Thoracic aorta (tissue), 2 donors: ENCODE measurements at regions not wholly inside any gene's neighbourhood (a gene's known extent, or its start where the extent isn't known, plus 50 kb on each side); places are given as distances from the start of the nearest gene placed in this dataset.

Source experiments
- ATAC-seq: fragments of 150-250 bp; one replicate; pipeline ENCODE4 v1.8.0; 2017; ENCODE audit warnings: low read depth; ENCODE audit not compliant: insufficient number of reproducible peaks, low FRiP score
- DNase-seq: peaks from one replicate; pipeline ENCODE4 v3.0.0-alpha.2; 2020; ENCODE audit warnings: low spot score
- H3K27ac ChIP-seq, 2 donors: fragments of 200-600 bp; sonication (generic); 1 replicate in 1 of 2; 2 replicates in 1 of 2; pipeline ENCODE4 v1.5.1; 2016; ENCODE audit warnings: mild to moderate bottlenecking in 2 of 2, moderate library complexity in 2 of 2
- H3K27me3 ChIP-seq: fragments of 200-600 bp; sonication (generic); replicated peaks from 2 replicates; pipeline ENCODE4 v1.6.0; 2016; ENCODE audit warnings: mild to moderate bottlenecking; ENCODE audit not compliant: insufficient read depth
- H3K36me3 ChIP-seq: fragments of 200-600 bp; sonication (generic); one replicate; pipeline ENCODE4 v1.5.1; 2016
- H3K4me1 ChIP-seq, 2 donors: fragments of 200-600 bp; sonication (generic); 1 replicate in 1 of 2; 2 replicates in 1 of 2; pipeline versions ENCODE4 v1.5.1 to v1.6.0; 2016; ENCODE audit warnings: low read depth in 2 of 2, mild to moderate bottlenecking in 1 of 2; ENCODE audit not compliant: control insufficient read depth in 1 of 2
- H3K4me3 ChIP-seq: fragments of 200-600 bp; sonication (generic); 2 replicates; pipeline ENCODE4 v1.5.1; 2016; ENCODE audit warnings: mild to moderate bottlenecking
- H3K9me3 ChIP-seq: fragments of 200-600 bp; sonication (generic); 2 replicates; pipeline ENCODE4 v1.5.1; 2016
- CTCF ChIP-seq: fragments of 200-600 bp; sonication (generic); IDR thresholded peaks from one replicate; pipeline ENCODE4 v1.5.1; 2019; ENCODE audit warnings: antibody characterized with exemption

DNA sequence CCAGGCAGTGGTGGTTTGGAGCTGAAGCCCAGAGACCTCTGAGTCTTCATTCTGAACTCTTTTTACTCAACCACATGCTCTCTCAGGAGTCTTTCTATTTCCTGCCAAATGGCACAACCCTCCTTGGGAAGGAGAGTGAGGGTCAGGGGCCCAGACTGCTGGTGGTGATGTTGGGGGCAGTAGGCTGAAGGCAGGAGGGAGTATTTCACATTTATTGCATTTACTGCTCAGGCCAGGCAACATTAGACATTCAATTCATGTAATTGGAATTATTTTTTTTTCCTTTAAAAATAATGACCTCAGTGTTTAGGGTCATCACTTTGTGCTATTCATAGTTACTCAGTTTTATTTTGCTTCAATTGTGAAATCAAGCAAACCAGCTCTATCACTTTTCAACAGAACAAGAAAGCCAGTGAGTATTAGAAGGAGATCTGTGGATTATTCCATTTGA lies 311.3 kb upstream of the NT5C1B start:
- peak; percentile 66 for ATAC-seq
- no peak for DNase-seq
- H3K36me3 ChIP-seq, result no peaks in the 10 kb centered on the region
- no peak for TF ChIP-seq CTCF
- peak overlapping the region; percentile 64 to 84 for H3K27ac ChIP-seq
- H3K9me3 ChIP-seq, result no peaks in the 10 kb centered on the region
- H3K4me3 ChIP-seq, result peak overlapping the region; percentile 46
- H3K27me3 ChIP-seq, result no peaks in the 10 kb centered on the region
- H3K4me1 ChIP-seq, result peaks cover 18 to 33% of the 10 kb centered on the region in 2 donors

DNA sequence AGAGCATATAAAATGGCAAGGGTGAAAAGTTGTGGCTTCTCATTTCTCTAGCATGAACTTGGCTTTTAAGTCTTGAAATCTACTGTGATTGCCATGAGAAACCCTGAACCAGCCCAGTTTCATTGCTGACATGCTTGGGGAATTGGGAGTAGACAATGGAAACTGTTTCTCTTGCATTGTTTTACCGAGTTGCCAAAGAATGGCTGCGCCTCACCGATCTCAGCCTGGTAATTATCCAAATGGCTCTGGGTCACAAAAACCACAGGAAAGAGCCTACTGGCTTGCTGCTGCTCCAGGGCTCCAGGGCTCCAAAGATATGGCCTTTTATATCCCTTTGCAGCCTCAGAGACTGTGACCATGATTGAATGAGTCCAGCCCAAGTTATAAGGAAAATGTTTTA lies 310.4 kb upstream of the NT5C1B start:
- TF ChIP-seq CTCF, result no peak
- DNase-seq (no peak), ATAC-seq (no peak)
- peak overlapping the region; percentile 64 to 84 for H3K27ac ChIP-seq
- H3K9me3 ChIP-seq, result no peaks in the 10 kb centered on the region
- peaks cover 18 to 33% of the 10 kb centered on the region in 2 donors for H3K4me1 ChIP-seq
- H3K36me3 ChIP-seq, result no peaks in the 10 kb centered on the region
- no peak overlapping the region for H3K4me3 ChIP-seq
- no peaks in the 10 kb centered on the region for H3K27me3 ChIP-seq

GRCh38 chr2:18898271-18898670 lies 308.9 kb upstream of the NT5C1B start:
- H3K27ac ChIP-seq, result no peak overlapping the region
- no peak for TF ChIP-seq CTCF
- no peaks in the 10 kb centered on the region for H3K36me3 ChIP-seq
- ATAC-seq, result no peak
- H3K27me3 ChIP-seq, result no peaks in the 10 kb centered on the region
- H3K4me1 ChIP-seq, result peaks cover 18 to 33% of the 10 kb centered on the region in 2 donors
- no peak overlapping the region for H3K4me3 ChIP-seq
- H3K9me3 ChIP-seq, result no peaks in the 10 kb centered on the region
- no peak for DNase-seq

GRCh38 chr2:18896125-18896764 lies 306.9 kb upstream of the NT5C1B start:
- no peak for TF ChIP-seq CTCF
- ATAC-seq, result no peak
- no peak for DNase-seq
- Histone ChIP-seq H3K9me3 (no peaks in the 10 kb centered on the region), H3K4me3 (no peak overlapping the region), H3K27me3 (no peaks in the 10 kb centered on the region), H3K27ac (no peak overlapping the region), H3K4me1 (peaks cover 9 to 19% of the 10 kb centered on the region in 2 donors), H3K36me3 (no peaks in the 10 kb centered on the region)

DNA sequence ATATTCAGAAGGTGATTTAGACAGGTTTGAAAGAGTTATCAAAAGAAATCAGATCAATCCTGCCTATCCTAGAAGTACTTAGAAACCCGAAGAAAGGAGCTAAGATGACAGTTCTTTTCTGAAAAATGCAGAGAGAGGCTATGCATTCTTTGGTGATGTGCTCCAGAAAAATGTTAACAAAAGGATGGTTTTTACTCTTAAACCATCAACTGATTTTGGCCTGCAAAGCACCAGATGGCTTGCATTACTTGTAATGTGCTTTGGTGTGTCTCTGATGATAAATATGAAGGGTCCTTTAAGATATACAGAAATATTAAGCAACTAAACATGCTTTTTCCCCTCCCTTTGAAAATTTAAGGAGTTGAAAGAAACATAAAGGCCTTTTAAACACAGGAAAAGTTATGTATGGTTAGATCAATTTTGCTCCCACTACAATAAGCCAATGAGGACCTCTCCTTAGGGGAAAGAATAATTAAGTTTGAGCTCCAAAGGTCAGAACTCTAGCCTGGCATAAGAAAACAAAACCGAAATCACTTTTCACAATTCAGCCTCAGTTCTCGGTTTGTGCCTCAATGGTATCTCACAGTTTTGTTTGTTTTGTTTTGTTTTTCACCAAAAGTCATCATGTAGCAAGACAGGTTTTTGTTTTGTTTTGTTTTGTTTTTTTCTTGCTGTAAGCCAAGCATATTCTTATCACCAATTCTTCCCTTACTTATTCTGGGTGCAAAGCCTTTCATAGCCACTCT lies 302.4 kb upstream of the NT5C1B start:
- Histone ChIP-seq H3K4me1 (peaks cover 8 to 14% of the 10 kb centered on the region in 2 donors), H3K9me3 (no peaks in the 10 kb centered on the region), H3K4me3 (no peak overlapping the region), H3K36me3 (no peaks in the 10 kb centered on the region), H3K27ac (no peak overlapping the region), H3K27me3 (no peaks in the 10 kb centered on the region)
- ATAC-seq (no peak), DNase-seq (no peak)
- TF ChIP-seq CTCF, result no peak
